MCF 10A (cell line): ENCODE measurements at regions not wholly inside any gene's neighbourhood (a gene's known extent, or its start where the extent isn't known, plus 50 kb on each side); places are given as distances from the start of the nearest gene placed in this dataset.

Source experiments
- BruUV-seq: library from RNA; stranded (reverse); fragments of 400-500 nt; replicated peaks from 2 replicates; lab custom pipeline; 2021; lab: Mats Ljungman, UMichigan
- CTCF ChIA-PET: fragments of 300-600 bp; sonication (Branson Sonifier 250); formaldehyde crosslinking; extraction: SDS; loops from one replicate; lab custom pipeline; 2021; ENCODE audit warnings: antibody characterized with exemption, inconsistent platforms; lab: Yijun Ruan, JAX
- POLR2A ChIA-PET: fragments of 300-600, 350-650 bp; sonication (Branson Sonifier 250); formaldehyde crosslinking; extraction: SDS; loops from one replicate; lab custom pipeline; 2020; ENCODE audit warnings: antibody characterized with exemption, inconsistent platforms; lab: Yijun Ruan, JAX
- DNase-seq: peaks from one replicate; pipeline ENCODE4 v3.0.0-alpha.2; 2018; ENCODE audit not compliant: unreplicated experiment
- H3K27ac Mint-ChIP-seq: one replicate; pipeline ENCODE4 v1.8.0; 2022; ENCODE audit warnings: mild to moderate bottlenecking, low read depth, mixed read lengths; ENCODE audit not compliant: unreplicated experiment
- H3K27me3 Mint-ChIP-seq: one replicate; pipeline ENCODE4 v1.8.0; 2022; ENCODE audit warnings: mixed read lengths; ENCODE audit not compliant: insufficient read depth, unreplicated experiment
- H3K36me3 Mint-ChIP-seq: one replicate; pipeline ENCODE4 v1.8.0; 2022; ENCODE audit warnings: mild to moderate bottlenecking, moderate library complexity, mixed read lengths; ENCODE audit not compliant: insufficient read depth, unreplicated experiment
- H3K4me1 Mint-ChIP-seq: one replicate; pipeline ENCODE4 v1.8.0; 2022; ENCODE audit warnings: mixed read lengths; ENCODE audit not compliant: insufficient read depth, unreplicated experiment
- H3K4me3 Mint-ChIP-seq: one replicate; pipeline ENCODE4 v1.8.0; 2022; ENCODE audit warnings: mild to moderate bottlenecking, moderate library complexity, mixed read lengths; ENCODE audit not compliant: unreplicated experiment
- H3K9me3 Mint-ChIP-seq: one replicate; pipeline ENCODE4 v1.8.0; 2022; ENCODE audit warnings: mixed read lengths; ENCODE audit not compliant: unreplicated experiment
- CTCF ChIP-seq: fragments of 200-600 bp; IDR thresholded peaks from one replicate; pipeline ENCODE4 v1.8.0; 2022; ENCODE audit warnings: antibody characterized with exemption, mild to moderate bottlenecking; ENCODE audit not compliant: unreplicated experiment
- intact Hi-C: fragments of 100-400 bp; cut with micrococcal nuclease; formaldehyde crosslinking; loops from 2 replicates; pipeline ENCODE4 v1.14.1; 2022

GRCh38 chrX:22760513-22761057 is 239.2 kb upstream of the DDX53 start:
- DNase-seq = no peak
- peak; percentile 7 for TF ChIP-seq CTCF
- BruUV-seq = no TSS peak
- intact Hi-C loops = no loop called here
- ChIA-PET CTCF (no interaction called here), POLR2A (no interaction called here)
- Mint-ChIP-seq H3K9me3 (no peaks in the 10 kb centered on the region), H3K27ac (no peak overlapping the region), H3K36me3 (no peaks in the 10 kb centered on the region), H3K27me3 (peaks cover 5% of the 10 kb centered on the region), H3K4me3 (no peak overlapping the region), H3K4me1 (no peaks in the 10 kb centered on the region)

- BruUV-seq = no TSS peak
- Mint-ChIP-seq H3K9me3 (no peaks in the 10 kb centered on the region), H3K27ac (no peak overlapping the region), H3K27me3 (peaks cover 64% of the 10 kb centered on the region), H3K36me3 (peaks cover 5% of the 10 kb centered on the region), H3K4me1 (no peaks in the 10 kb centered on the region), H3K4me3 (no peak overlapping the region)
- CTCF ChIA-PET = no interaction called here
- no peak for DNase-seq
- intact Hi-C loops = no loop called here
- TF ChIP-seq CTCF = no peak
- POLR2A ChIA-PET = no interaction called here
Measured at GRCh38 chrX:22788221-22788620, 211.5 kb upstream of the DDX53 start.

- Mint-ChIP-seq H3K4me1 (peaks cover 7% of the 10 kb centered on the region), H3K4me3 (no peak overlapping the region), H3K36me3 (no peaks in the 10 kb centered on the region), H3K9me3 (no peaks in the 10 kb centered on the region), H3K27ac (no peak overlapping the region), H3K27me3 (peaks cover 38% of the 10 kb centered on the region)
- BruUV-seq = no TSS peak
- ChIA-PET POLR2A (interaction anchor here (0.8 kb wide), 1 partner anchor 392 kb away, joined by 4 read pairs; no protein-coding TSS in a partner anchor), CTCF (interaction anchor here (0.6 to 0.8 kb wide), 4 partner anchors 211 to 810 kb away, joined by 3 to 5 read pairs (median 4); no protein-coding TSS in a partner anchor)
- no peak for TF ChIP-seq CTCF
- peak; percentile 33 for DNase-seq
- intact Hi-C loops = no loop called here
Measured at GRCh38 chrX:22795671-22796070, 204.1 kb upstream of the DDX53 start.

DNA sequence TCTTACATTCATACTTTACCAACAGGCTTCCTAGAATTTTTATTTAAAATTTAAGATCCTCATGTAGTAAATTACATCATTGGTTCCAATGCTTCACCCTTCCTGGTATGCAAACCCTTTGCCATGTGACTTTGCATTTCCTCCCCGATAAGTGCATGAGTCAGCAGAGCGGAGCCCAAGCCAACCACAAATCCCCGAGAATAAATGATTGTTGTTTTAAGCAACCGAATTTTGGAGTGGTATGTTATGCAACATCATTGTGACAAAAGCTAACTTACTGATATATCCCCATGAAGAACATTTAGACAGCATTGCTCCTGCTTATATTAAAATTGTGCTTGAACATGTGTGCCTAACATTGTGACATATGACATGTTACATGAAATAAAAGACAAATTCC is 199.4 kb upstream of the DDX53 start:
- POLR2A ChIA-PET = interaction anchor here (0.6 to 0.7 kb wide), 2 partner anchors 474 to 813 kb away, joined by 3 read pairs; no protein-coding TSS in a partner anchor
- Mint-ChIP-seq H3K9me3 (peaks cover 6% of the 10 kb centered on the region), H3K4me1 (peaks cover 7% of the 10 kb centered on the region), H3K27me3 (peaks cover 18% of the 10 kb centered on the region), H3K27ac (no peak overlapping the region), H3K4me3 (no peak overlapping the region), H3K36me3 (no peaks in the 10 kb centered on the region)
- DNase-seq = peak; percentile 79
- no peak for TF ChIP-seq CTCF
- intact Hi-C loops = no loop called here
- BruUV-seq = no TSS peak
- CTCF ChIA-PET = no interaction called here
